ENCODE measurements at regions not wholly inside any gene's neighbourhood (a gene's known extent, or its start where the extent isn't known, plus 50 kb on each side); places are given as distances from the start of the nearest gene placed in this dataset.
A peak's percentile ranks its signal among the peaks of the same experiment; 100 is the strongest.

DNA sequence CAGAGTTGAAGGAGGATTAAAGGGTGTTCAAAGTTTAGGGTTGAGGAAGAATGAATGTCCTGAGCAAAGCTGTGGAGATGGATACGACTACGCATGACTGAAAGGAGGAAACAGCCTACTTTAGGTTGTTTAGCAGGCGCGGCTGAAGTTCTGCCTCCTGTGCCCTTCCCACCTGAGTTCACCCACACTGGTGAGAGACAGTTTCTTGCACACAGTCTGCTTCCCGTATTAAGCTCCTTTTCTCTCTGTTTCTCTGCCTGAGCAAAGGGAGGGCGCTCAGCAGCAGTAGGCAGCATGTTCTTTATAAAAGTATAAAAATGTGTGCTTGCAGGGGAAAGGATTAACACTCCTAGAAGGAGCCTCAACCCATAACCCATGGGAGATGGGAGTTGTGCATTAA, 224.0 kb upstream of the SMARCA2 start:
- DNase-seq: no peak

DNA sequence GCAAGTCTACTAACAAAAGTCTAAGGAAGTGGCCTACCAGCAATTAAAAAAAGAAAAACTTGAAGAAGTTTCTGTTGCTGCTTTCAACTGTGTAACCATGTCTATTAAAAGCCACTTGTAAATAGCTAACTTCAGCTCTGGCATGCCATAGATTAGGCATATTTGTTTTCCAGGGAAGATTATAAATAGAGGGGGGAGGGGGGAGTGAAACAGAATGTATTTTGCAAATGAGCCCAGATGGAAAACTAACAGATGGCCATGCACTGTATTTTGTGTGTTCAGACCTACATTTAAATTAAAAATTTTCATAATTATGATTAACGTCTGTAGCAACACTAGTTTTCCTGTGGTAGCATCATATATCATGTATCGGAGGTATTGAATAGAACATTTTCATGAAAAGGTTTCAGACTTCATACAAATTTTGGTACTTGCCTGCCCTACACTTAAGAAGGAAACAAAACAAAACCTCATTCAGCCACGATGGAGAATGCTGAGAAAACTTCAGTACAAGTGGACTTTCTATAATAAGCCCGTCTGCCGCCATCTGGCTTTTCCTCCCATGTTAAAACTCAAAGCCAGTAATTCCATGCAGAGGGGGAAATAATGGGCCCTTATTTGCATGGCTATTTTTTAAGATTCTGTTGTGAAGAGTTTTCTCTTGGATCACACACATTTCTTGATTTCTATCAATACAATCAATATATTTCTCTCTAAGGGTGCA, 220.4 kb upstream of the SMARCA2 start:
- DNase-seq: no peak

DNA sequence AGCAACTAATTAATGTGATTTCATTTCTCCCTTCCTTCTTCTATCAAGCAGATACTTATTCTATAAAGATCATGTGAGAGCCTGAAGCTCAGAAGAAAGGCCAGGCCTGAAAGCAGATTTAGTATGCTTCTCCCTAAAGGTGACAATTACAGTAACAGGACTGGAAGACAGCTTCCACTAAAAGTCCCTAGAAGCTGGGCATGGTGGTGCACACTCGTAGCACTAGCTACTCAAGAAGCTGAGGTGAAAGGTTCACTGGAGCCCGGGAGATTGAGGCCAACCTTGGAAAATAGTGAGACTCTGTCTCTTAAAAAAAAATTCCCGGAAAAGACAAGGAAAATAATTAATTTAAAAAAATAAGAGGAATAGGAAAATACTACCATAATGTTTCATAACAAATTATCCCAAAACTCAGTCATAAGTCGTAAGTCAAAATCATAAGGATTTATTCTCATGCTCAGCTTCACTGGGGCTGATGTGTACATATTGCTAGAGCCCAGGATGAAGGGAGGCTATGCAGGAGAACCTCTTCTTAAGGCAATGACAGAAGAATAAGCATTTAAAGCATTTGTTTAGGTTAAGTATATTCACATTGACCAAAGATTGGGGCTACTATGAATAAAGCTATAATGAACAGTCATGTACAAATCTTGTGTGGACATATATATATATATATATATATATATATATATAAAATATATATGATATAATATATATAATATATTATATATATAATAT, 210.8 kb upstream of the SMARCA2 start:
- DNase-seq: no peak

DNA sequence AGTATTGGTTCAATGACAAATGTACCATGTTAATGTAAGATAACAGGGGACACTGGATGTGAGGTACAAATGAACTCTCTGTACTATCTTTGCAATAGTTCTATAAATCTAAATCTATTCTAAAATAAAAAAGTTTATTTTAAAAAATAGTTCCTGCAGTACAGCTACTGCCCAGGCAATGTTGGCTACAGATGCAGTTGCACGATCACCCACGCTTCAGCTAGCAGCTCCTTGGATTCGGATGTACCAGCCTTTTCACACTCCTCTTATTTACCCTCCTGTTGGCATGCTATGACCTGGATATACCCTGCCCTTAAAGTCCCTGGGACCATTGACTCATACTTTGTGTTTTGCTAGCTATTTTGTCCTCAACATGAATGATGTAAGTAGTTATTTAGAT, 185.4 kb upstream of the SMARCA2 start:
- DNase-seq: no peak

DNA sequence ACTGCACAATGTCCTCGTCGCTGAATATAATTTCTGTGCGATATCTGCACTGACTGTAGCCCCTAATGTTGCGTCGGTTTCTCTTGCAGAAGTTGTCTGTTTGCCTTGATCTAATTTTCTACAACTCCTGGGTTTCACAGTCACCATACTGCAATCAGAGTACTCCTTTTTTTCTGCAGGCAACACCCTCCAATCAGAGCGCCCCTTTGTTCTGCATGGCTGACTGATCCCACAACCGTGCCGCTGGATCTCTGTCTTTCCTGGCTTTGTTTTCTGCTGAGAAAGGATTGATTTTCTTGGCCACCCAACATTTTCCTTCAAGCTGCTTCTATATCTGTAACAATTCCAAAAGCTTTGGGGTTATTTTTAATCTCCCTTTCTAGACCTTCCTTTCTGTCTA, 182.2 kb upstream of the SMARCA2 start:
- DNase-seq: no peak

DNA sequence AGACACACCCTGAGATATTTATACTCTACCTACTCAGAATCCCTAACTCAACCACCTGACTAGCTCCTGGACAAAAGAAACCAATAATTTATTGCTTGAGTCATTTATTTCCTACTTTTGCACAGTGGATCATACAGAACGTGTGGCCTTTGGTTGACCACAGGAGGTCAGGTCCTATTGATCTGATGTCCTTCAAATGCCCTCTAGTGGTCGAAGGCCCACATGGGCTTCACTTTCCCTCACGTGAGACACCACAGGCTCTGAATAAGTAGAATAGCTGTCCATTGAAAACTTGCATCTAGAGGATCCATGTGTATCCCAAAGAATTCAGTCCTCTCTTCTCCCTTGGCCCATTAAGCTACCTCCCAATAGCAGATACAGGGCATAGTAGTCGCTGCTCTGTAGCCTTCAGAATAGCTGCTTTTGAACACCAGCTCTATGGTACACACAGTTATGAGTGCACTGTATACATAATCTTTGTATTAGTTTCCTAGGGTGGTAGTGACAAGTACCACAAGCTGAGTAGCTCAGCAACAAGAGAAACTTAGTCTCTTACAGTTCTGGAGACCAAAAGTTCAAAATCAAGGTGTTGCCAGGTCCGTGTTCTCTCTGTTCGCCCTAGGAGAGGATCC, 177.6 kb upstream of the SMARCA2 start:
- peak; percentile 2 for DNase-seq

DNA sequence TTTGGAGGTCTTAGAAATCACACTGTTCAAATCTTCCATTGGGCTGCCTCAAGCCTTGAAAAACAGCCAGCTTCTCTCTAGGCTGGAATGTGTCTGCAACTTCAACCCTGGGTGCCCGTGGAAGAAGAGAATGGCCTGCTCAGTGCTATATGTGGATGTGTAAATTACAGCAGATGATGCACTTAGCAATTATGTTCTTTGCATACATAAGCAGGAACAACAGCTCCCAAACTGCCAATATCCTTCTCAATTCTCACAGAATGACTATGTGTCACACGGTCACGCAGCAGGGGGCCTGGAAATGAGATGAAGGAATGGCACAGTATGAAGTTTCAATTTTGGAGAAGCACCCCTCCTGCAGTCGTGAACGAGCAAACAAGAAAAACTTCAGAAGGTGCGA, 175.2 kb upstream of the SMARCA2 start:
- no peak for DNase-seq

DNA sequence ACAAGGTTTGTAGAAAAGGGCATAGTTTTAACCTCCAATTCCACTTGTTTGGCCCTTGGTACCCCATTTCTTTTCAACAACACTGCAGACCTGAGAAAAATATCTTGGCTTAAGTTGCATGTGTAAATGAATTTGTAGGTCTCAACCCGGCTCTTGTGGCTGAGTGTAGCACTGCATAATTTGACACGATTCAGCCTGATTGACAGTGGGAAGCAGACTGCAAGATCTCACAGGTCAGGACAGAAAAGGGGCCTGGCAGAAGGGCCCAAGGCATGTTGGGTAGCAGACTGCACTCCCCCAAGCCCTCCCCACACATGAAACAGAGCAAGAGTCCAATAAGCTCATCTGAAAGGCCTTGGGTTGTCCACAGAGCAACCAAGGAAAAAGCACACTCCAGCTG, 169.7 kb upstream of the SMARCA2 start:
- no peak for DNase-seq

DNA sequence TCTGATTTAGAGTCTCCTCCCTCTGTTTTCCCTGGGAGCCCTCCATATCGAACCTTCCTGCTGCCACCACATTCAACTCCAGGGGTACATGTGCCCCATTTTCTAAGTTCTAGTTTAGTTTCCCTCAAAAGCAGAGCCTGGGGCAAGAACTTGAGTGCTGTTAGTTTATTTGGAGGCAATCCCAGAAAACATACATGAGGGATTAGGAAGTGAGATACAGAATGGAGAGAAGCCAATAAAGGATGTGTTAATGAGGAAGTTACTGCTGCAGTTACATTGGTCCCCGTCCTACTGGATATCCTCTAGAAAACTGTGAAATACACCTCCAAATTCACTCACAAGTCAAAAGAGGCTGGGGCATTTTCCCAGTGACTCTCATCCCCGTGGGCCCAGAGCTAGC, 159.4 kb upstream of the SMARCA2 start:
- DNase-seq: no peak

DNA sequence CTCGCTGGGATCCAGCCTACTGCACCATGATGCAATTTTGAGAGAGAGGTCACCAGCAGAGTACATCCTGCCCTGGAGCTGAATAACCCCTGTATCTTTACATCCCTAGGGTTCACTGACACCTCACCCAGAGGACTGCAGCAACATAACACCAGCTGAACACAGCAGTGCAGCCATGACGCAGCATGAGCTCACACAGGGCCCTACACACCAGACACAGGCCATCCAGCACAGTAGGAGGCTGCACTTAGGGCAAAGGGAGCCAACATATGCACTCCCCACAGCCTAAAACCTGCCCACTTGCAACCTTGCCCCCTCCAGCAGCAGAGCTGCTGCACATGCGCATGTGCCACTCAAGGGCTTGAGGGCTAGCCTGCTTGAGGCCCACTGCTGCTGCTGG, 157.3 kb upstream of the SMARCA2 start:
- no peak for DNase-seq

DNA sequence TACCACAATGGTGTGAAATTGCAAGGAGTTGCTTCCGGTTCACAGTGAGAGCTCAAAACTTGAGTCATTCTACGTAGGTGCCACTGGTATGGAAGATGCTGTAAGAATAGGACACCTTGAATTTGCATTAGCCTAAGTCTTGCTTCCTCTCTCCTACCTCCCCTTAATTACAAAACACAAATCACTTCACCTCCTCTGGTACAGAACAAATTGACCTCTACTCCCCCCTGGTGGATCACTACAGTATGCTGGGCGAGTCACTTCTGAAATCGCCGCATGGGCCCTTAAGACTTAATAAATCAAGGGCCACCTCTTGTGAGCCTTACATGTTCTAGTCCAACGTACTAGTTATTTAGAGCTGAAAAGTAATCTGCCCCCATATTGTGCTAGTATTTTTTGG, 145.3 kb upstream of the SMARCA2 start:
- peak; percentile 32 for DNase-seq

DNA sequence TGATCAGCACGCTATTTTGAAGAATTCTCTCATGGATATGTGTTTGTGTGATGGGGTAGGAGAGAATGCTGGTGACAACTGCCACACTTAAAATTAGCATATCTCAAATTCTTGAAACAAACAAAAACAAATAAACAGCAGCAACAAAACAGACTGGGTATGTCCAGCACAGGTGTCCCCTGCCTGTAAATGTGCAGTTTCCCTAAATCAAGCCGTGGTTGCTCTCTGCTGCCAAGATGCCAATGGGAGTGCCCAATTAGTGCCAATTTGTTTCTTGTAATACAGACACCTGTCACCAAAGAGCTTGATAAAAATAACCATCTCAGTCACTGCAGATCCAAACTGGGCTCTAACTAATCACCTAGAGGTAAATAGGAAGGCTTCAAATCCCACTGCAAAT, 144.2 kb upstream of the SMARCA2 start:
- no peak for DNase-seq

DNA sequence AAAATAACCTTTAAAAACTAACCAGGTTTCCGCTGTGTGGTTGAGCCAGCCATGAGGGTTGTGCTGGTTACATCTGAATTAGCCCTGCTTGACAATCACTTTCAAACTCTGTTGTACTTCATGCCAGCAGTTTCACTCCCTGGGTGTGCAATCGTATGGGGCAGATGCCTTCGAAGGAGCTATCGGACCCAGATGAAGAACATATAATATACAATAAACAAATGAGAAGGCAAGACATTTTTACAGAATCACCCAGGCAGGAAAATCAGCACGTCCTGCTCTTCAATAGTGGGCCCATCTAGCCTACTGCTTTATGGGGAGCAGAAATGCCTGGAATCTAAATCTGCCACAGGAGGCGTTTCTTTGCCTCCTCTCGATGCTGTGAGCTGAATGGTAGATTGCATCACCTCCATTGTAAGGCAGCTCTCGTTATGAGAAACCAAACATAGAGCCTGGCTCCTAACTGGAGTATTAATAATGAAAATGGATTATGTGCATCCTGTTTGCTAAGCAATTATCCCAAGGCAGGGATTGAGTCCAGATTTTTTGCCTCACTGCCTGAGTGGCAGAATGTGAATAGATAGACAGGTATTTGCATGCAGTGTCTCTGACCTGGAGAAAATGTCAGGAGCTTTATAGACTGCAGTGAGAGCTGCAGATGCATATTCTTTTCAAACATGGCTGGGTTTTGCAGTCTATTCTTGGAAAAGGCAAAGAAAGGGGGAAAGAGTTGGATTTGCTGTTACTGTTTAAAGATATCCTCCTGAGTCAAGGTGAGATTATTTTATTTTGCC, 143.3 kb upstream of the SMARCA2 start:
- no peak for DNase-seq

DNA sequence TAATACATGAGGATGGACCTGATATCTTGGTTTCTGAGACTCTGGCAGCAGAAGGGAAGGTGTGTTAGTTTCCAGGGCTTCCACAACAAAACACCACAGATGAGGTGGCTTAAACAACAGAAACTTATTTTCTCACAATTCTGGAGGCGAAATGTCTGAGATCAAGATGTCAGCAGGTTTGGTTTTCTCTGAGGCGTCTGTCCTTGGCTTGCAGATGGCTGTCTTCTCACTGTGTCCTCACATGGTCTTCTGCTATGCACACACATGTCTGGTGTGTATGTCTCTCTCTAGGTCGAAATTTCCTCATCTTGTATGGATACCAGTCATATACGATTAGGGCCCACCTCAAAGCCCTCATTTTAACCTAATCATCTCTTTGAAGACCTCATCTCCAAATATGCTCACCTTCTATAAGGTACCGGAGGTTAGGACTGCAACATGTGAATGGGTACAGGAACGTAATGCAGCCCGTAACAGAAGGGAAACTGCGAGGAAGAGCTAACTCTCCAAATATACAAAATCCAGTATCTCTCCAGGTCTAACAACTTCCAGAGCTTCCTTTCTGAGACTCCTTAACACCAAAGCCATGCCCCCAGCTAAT, 139.8 kb upstream of the SMARCA2 start:
- no peak for DNase-seq

DNA sequence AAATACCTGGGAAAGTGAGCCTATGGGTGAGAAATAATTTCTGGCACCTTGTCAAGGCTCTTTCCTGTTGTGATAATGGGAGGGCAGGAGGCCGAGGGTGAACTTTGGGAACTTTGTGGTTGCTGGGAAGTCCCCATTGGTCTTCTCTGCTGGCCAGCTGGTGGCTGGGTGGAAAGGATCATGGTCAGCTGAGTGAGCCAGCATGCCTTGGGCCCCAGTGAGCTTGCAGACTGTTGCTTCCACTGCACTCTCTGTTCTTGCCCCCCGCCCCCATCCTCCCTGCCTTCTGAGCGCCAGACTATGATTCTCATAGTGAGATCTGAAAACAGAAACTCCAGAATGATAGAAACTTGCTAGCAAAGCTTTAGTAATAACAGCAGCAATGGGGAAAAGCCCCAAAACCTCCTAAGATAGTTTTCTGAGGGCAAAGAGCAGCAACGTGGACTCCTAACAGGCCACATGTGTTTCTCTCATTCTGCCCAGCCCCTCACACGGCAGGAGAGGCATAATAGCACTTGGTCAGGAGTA, 139.2 kb upstream of the SMARCA2 start:
- no peak for DNase-seq

DNA sequence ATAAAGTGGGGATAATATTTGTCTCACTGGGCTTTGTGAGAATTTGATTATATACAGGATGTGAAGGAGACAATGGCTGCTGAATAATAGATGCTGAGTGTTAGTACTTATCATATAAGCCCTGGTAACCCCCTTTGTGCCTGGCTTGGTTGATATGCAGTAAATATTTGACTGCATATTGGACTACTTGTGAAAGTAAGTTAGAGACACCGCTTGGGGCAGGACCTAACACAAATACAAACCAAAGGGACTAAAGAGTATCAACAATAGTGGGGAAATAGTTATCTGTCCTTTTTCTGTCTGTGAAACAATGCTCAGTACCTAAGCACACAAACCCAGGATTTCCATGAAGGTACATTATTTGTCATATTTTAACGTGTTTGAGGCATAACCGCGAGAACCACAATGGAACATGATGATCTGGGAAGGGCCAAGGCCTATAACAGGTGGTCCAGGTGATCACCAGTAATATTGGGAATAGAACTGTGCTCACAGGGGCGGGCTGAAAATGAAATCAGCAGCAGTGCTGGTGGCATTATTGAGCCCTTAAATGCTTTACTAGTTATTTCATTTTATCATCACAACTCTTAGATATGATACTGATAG, 138.2 kb upstream of the SMARCA2 start:
- no peak for DNase-seq

DNA sequence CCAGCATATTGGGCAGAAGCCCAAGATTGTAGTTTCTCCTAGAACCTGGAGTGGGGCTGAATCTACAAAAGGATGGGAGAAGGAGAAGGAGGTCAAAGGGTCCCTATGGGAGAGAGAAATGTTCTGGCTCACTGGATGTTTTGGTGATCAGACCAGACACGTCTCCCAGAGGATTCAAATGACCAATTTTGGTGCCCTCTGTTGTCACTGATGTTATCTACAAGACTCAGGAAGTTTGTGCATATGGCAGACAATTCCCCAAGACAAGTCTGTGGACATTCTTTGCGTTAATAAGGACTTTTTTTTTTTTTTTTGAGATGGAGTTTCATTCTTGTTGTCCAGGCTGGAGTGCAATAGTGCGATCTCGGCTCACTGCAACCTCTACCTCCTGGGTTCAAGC, 137.2 kb upstream of the SMARCA2 start:
- no peak for DNase-seq

DNA sequence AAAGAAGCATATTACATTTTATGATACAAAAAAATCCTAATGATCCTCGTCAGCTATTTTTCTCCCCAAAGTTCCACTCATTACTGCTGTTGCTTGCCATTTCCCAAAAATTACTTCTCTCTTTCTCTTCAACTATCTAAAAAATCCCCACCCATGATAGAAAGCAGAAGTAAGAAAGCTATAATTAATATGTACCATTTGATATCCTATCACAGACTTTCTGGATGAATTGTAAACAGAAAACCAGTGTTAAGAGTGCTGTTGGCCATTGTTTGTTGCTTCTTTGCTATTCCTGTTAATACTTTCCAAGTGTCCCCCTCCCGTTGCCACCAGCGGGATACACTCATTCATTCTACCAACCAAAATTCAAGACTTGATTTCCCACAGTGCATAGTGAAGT, 136.3 kb upstream of the SMARCA2 start:
- DNase-seq: no peak

DNA sequence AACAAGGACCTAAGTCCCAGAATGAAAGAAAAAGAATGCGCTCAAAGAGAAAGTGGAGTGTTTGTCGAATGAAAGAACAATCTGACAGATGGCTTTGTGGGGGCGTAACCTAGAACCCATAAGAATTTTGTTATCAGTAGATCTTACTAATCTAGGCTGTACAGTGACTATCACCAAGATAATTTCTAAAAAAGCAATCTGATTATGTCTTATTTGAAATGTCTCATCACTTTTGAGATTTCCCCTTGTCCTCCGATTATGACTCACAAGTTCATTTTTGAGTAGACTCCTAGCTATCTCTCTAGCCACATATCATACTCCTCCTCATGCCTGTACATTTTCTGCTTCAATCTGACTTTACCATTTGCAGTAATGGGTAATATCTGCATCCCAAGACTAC, 135.6 kb upstream of the SMARCA2 start:
- DNase-seq: no peak

DNA sequence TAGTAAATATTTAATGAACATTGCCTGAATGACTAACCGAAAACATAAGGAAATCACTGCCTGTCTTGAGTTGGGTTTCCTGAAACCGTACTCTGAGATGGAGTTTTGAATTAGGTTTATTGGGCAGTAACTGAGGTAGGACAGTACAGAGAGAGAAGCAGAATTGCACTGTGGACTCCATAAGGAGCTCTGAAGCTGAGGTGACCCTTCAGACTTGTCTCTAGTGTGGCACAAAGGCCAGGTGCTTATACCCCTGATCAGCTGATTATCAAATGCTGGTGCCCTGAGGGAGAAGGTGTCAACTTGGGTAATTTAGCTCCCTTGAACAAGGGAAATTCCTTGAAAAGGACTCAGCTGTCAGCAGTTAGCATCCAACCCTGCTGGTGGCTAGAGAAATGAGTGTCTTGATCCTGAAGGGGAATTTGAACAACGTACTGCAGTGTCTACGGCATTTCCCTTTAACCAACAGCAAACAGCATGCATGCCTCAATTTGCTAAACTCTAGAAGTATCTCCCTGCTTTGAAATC, 135.0 kb upstream of the SMARCA2 start:
- no peak for DNase-seq

DNA sequence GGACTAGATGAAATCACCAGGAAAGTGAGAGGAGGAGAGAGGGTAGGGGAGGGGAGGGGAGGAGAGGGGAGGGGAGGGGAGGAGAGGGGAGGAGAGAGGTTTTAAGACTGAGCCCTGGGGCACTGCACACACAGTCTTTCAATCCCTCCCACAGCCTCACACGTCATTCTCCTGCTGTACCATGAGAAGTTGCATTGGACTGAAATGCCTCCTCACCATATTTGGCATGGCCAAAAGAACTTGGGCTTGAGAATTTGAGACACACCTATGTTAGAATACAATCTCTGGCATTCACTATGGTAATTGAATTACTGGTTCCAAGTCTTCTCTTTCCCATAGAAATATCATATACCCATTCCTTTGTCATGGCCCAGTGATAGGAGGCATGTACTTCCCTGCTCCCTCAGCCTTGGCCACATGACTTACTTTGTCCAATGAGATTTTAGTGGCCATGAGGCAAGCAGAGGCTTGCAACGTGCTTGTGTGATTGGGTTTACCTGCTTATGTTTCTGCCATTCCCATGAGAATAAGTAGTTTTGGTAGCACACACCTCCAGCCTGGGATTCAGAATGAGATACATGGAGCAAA, 133.3 kb upstream of the SMARCA2 start:
- DNase-seq: no peak

Data from CD4-positive, alpha-beta T cell treated with Interleukin-17A for 1 hour (primary cell).